HG02870 (cell line): ENCODE measurements at regions not wholly inside any gene's neighbourhood (a gene's known extent, or its start where the extent isn't known, plus 50 kb on each side); places are given as distances from the start of the nearest gene placed in this dataset.
"Not testable (repeated sequence)": the region's sequence is repeated elsewhere in the genome, so short reads cannot be mapped to it uniquely, and the experiment has no call there.

Experiments used
- ATAC-seq: cut with Tn5 transposase; IDR thresholded peaks from one replicate; pipeline ENCODE4 v1.9.1; 2021; ENCODE audit warnings: mild to moderate bottlenecking, moderate library complexity; ENCODE audit not compliant: unreplicated experiment

GRCh38 chr1:169044971-169045370 is 61.5 kb upstream of the ATP1B1 start:
- ATAC-seq = peak; percentile 29

- ATAC-seq = no peak
These were observed 59.8 kb upstream of the ATP1B1 start for GRCh38 chr1:169046671-169047070.

- no peak for ATAC-seq
These were observed 59.4 kb upstream of the ATP1B1 start for GRCh38 chr1:169047074-169047473.

DNA sequence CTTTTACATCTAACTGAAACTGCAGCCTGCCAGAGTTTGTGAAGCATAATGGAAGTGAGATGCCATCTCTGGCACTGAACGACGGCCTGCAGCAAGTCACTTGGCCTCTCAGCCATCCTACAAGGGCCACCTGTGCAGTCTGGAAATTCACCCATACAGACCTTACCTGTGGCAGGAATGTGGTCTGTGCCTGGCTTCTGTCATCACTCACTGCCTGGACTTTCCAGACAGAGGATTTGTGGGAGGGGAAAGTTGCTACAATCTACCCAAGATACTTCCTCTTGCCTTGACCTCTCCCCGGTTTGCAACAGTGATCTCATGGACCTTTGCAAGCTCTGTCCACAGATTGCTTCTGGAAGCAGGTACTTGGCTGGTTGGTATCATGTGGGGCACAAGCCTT is 58.4 kb upstream of the ATP1B1 start:
- ATAC-seq = no peak

- no peak for ATAC-seq
These were observed 57.1 kb upstream of the ATP1B1 start for GRCh38 chr1:169049258-169049938.

DNA sequence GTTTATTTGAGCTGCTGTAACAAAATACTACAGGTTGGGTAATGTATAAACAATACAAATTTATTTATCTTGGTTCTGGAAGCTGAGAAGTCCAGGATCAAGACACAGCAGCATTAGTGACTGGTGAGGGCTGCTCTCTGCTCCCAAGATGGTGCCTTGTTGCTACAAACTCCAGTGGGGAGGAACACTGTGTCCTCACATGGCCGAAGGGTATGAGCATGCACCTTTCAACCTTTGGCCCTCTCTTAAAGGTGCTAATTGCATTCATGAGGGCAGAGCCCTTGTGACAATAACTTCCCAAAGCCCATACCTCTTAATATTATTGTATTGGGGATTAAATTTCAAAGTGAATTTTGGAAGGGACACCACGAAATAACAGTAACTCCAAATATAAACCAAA is 55.3 kb upstream of the ATP1B1 start:
- no peak for ATAC-seq

- ATAC-seq = not testable (repeated sequence)
These were observed 54.3 kb upstream of the ATP1B1 start for GRCh38 chr1:169052171-169052570.

GRCh38 chr1:169052727-169053126 is 53.8 kb upstream of the ATP1B1 start:
- no peak for ATAC-seq

DNA sequence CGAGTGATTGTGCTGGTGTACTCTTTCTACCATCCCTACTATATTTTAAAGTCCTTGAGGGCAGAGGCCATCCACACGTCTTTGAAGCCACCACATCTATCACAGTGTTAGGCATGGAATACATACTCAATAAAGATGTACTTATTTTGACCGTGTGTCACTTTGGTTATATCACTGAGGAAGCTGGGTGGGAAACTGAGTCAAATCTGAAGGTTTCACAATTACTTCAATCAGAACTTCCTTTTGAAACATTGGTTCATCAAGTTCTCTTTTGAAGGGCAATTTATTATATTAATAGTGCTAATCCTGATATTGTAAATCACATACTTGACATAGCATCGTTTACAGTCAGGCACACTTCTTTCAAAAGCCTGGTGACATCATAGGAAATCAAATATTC is 53.3 kb upstream of the ATP1B1 start:
- no peak for ATAC-seq
